Osteoblast (primary cell): ENCODE measurements at regions not wholly inside any gene's neighbourhood (a gene's known extent, or its start where the extent isn't known, plus 50 kb on each side); places are given as distances from the start of the nearest gene placed in this dataset.

Source experiments
- DNase-seq: peaks from one replicate; pipeline ENCODE4 v3.0.0; 2011; ENCODE audit warnings: low spot score, mixed read lengths; ENCODE audit not compliant: insufficient read length; ENCODE audit errors: missing footprints
- H2AFZ ChIP-seq: 2 replicates; pipeline ENCODE4 v1.6.0; 2011; ENCODE audit warnings: mild to moderate bottlenecking, low read length
- H3K27ac ChIP-seq: 2 replicates; pipeline ENCODE4 v1.5.1; 2011; ENCODE audit warnings: mild to moderate bottlenecking, low read depth, low read length, moderate library complexity
- H3K27me3 ChIP-seq: 2 replicates; pipeline ENCODE4 v1.6.0; 2012; ENCODE audit warnings: mild to moderate bottlenecking, control low read depth, inconsistent platforms, low read length, moderate library complexity; ENCODE audit not compliant: insufficient read depth
- H3K36me3 ChIP-seq: 2 replicates; pipeline ENCODE4 v1.5.1; 2011; ENCODE audit warnings: mild to moderate bottlenecking, low read length, control low read depth, moderate library complexity; ENCODE audit not compliant: insufficient read depth
- H3K4me1 ChIP-seq: 2 replicates; pipeline ENCODE4 v1.5.1; 2011; ENCODE audit warnings: mild to moderate bottlenecking, low read length, control low read depth, moderate library complexity; ENCODE audit not compliant: insufficient read depth
- H3K4me2 ChIP-seq: 2 replicates; pipeline ENCODE4 v1.6.0; 2011; ENCODE audit warnings: mild to moderate bottlenecking, low read length; ENCODE audit not compliant: insufficient read depth
- H3K4me3 ChIP-seq: fragments of 200-600 bp; sonication (generic); 3 replicates; pipeline ENCODE4 v1.5.1; 2012; ENCODE audit warnings: mild to moderate bottlenecking, low read length, inconsistent platforms; ENCODE audit not compliant: insufficient read depth
- H3K79me2 ChIP-seq: 2 replicates; pipeline ENCODE4 v1.6.0; 2012; ENCODE audit warnings: mild to moderate bottlenecking, low read length, control low read depth, inconsistent platforms; ENCODE audit not compliant: insufficient read depth
- H3K9me3 ChIP-seq: 2 replicates; pipeline ENCODE4 v1.5.1; 2011; ENCODE audit warnings: low read depth, low read length, control low read depth
- H4K20me1 ChIP-seq: 2 replicates; pipeline ENCODE4 v1.6.0; 2012; ENCODE audit warnings: mild to moderate bottlenecking, low read length, control low read depth; ENCODE audit not compliant: insufficient read depth
- CTCF ChIP-seq: IDR thresholded peaks from 2 replicates; pipeline ENCODE4 v1.5.1; 2011; ENCODE audit warnings: mild to moderate bottlenecking, low read depth, low read length, moderate library complexity; ENCODE audit errors: extremely low read depth

GRCh38 chr20:43341511-43341910 lies 116.2 kb upstream of the SRSF6 start:
- no peak for DNase-seq
- no peak for TF ChIP-seq CTCF
- no peak overlapping the region for H3K4me2 ChIP-seq
- no peaks in the 10 kb centered on the region for H3K4me1 ChIP-seq
- no peak overlapping the region for H2AFZ ChIP-seq
- no peaks in the 10 kb centered on the region for H3K9me3 ChIP-seq
- H3K27me3 ChIP-seq: no peaks in the 10 kb centered on the region
- no peaks in the 10 kb centered on the region for H3K79me2 ChIP-seq
- no peak overlapping the region for H3K27ac ChIP-seq
- H3K36me3 ChIP-seq: no peaks in the 10 kb centered on the region
- H4K20me1 ChIP-seq: no peaks in the 10 kb centered on the region
- H3K4me3 ChIP-seq: no peak overlapping the region

- no peak for TF ChIP-seq CTCF
- no peak overlapping the region for H3K4me2 ChIP-seq
- no peak overlapping the region for H3K27ac ChIP-seq
- H3K4me3 ChIP-seq: no peak overlapping the region
- H3K79me2 ChIP-seq: no peaks in the 10 kb centered on the region
- DNase-seq: no peak
- H2AFZ ChIP-seq: no peak overlapping the region
- H3K36me3 ChIP-seq: no peaks in the 10 kb centered on the region
- no peaks in the 10 kb centered on the region for H3K27me3 ChIP-seq
- no peaks in the 10 kb centered on the region for H4K20me1 ChIP-seq
- no peaks in the 10 kb centered on the region for H3K4me1 ChIP-seq
- peaks cover 3% of the 10 kb centered on the region for H3K9me3 ChIP-seq
Measured at GRCh38 chr20:43337036-43337435, 120.7 kb upstream of the SRSF6 start.

GRCh38 chr20:43334080-43334479 lies 123.6 kb upstream of the SRSF6 start:
- Histone ChIP-seq H3K4me3 (no peak overlapping the region), H3K4me1 (no peaks in the 10 kb centered on the region), H3K9me3 (peaks cover 3% of the 10 kb centered on the region), H4K20me1 (no peaks in the 10 kb centered on the region), H2AFZ (no peak overlapping the region), H3K36me3 (no peaks in the 10 kb centered on the region), H3K4me2 (no peak overlapping the region), H3K79me2 (no peaks in the 10 kb centered on the region), H3K27ac (no peak overlapping the region), H3K27me3 (no peaks in the 10 kb centered on the region)
- no peak for DNase-seq
- TF ChIP-seq CTCF: no peak

- no peaks in the 10 kb centered on the region for H4K20me1 ChIP-seq
- H2AFZ ChIP-seq: no peak overlapping the region
- no peaks in the 10 kb centered on the region for H3K27me3 ChIP-seq
- H3K4me1 ChIP-seq: no peaks in the 10 kb centered on the region
- H3K4me2 ChIP-seq: no peak overlapping the region
- no peaks in the 10 kb centered on the region for H3K36me3 ChIP-seq
- no peak overlapping the region for H3K4me3 ChIP-seq
- no peaks in the 10 kb centered on the region for H3K79me2 ChIP-seq
- peaks cover 3% of the 10 kb centered on the region for H3K9me3 ChIP-seq
- H3K27ac ChIP-seq: no peak overlapping the region
- DNase-seq: no peak
- no peak for TF ChIP-seq CTCF
Measured at GRCh38 chr20:43331906-43332305, 125.8 kb upstream of the SRSF6 start.
